HG02678 (cell line): ENCODE measurements at regions not wholly inside any gene's neighbourhood (a gene's known extent, or its start where the extent isn't known, plus 50 kb on each side); places are given as distances from the start of the nearest gene placed in this dataset.
"Not testable (repeated sequence)": the region's sequence is repeated elsewhere in the genome, so short reads cannot be mapped to it uniquely, and the experiment has no call there.

Source experiments
- ATAC-seq: cut with Tn5 transposase; IDR thresholded peaks from one replicate; pipeline ENCODE4 v1.9.1; 2021; ENCODE audit warnings: mild to moderate bottlenecking, moderate library complexity; ENCODE audit not compliant: unreplicated experiment

- ATAC-seq = no peak
These were observed 78.5 kb upstream of the SGIP1 start for GRCh38 chr1:66455446-66455845.

GRCh38 chr1:66460776-66461175, 73.2 kb upstream of the SGIP1 start:
- ATAC-seq = no peak

GRCh38 chr1:66462313-66462712, 71.6 kb upstream of the SGIP1 start:
- no peak for ATAC-seq

GRCh38 chr1:66464351-66464750, 69.6 kb upstream of the SGIP1 start:
- no peak for ATAC-seq

- no peak for ATAC-seq
These were observed 69.2 kb upstream of the SGIP1 start for GRCh38 chr1:66464802-66465201.

GRCh38 chr1:66466695-66467094, 67.3 kb upstream of the SGIP1 start:
- ATAC-seq = not testable (repeated sequence)

- no peak for ATAC-seq
These were observed 65.2 kb upstream of the SGIP1 start for GRCh38 chr1:66468722-66469121.

GRCh38 chr1:66475940-66476339, 58.0 kb upstream of the SGIP1 start:
- no peak for ATAC-seq

GRCh38 chr1:66476774-66477173, 57.2 kb upstream of the SGIP1 start:
- no peak for ATAC-seq

GRCh38 chr1:66478116-66478515, 55.8 kb upstream of the SGIP1 start:
- no peak for ATAC-seq

- ATAC-seq = no peak
These were observed 53.8 kb upstream of the SGIP1 start for GRCh38 chr1:66480162-66480561.

GRCh38 chr1:66481215-66481614, 52.7 kb upstream of the SGIP1 start:
- ATAC-seq = not testable (repeated sequence)
